22Rv1 (cell line): ENCODE measurements at regions not wholly inside any gene's neighbourhood (a gene's known extent, or its start where the extent isn't known, plus 50 kb on each side); places are given as distances from the start of the nearest gene placed in this dataset.

Experiments
- CTCF ChIP-seq: fragments of 450-650 bp; IDR thresholded peaks from 2 replicates; pipeline ENCODE4 v1.5.1; 2017; ENCODE audit warnings: mild to moderate bottlenecking
- ZFX ChIP-seq: fragments of 450-650 bp; IDR thresholded peaks from 2 replicates; pipeline ENCODE4 v1.6.1; 2017; ENCODE audit warnings: antibody characterized with exemption, borderline replicate concordance

- TF ChIP-seq CTCF, result no peak
- TF ChIP-seq ZFX, result no peak
Observed at GRCh38 chr7:15845868-15846267, 159.4 kb upstream of the MEOX2 start.
